B cell (primary cell): ENCODE measurements at regions not wholly inside any gene's neighbourhood (a gene's known extent, or its start where the extent isn't known, plus 50 kb on each side); places are given as distances from the start of the nearest gene placed in this dataset.

ENCODE experiments used
- EZH2 ChIP-seq: IDR thresholded peaks from 2 replicates; pipeline ENCODE4 v1.6.1; 2012; ENCODE audit warnings: borderline replicate concordance, low read depth, mild to moderate bottlenecking, moderate library complexity, low read length; ENCODE audit not compliant: insufficient read depth, poor library complexity, severe bottlenecking
- TF ChIP-seq, protein P1 (sequence below): fragments of 200-600 bp; IDR thresholded peaks from one replicate; pipeline ENCODE4 v1.8.0; 2022; ENCODE audit warnings: antibody characterized with exemption, mild to moderate bottlenecking

DNA sequence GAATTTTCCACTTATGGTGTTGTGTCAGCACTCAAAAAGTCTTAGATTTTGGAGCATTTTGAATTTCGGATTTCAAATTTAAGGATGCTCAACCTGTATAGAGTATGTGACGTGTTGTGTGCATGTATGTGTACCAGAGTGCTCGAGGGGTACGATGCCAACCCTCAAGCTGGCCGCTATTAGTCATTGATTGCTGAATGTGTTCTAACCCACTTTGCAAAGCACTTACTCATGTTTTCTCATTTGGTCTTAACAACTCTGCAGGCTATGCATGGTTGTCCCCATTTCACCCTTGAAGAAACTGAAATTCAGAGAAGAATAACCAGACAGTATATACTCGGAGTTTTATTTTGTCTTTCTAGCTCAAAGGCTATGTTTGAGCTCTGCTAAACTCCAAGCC is 196.4 kb upstream of the TENM4 start:
- TF ChIP-seq, protein P1, sequence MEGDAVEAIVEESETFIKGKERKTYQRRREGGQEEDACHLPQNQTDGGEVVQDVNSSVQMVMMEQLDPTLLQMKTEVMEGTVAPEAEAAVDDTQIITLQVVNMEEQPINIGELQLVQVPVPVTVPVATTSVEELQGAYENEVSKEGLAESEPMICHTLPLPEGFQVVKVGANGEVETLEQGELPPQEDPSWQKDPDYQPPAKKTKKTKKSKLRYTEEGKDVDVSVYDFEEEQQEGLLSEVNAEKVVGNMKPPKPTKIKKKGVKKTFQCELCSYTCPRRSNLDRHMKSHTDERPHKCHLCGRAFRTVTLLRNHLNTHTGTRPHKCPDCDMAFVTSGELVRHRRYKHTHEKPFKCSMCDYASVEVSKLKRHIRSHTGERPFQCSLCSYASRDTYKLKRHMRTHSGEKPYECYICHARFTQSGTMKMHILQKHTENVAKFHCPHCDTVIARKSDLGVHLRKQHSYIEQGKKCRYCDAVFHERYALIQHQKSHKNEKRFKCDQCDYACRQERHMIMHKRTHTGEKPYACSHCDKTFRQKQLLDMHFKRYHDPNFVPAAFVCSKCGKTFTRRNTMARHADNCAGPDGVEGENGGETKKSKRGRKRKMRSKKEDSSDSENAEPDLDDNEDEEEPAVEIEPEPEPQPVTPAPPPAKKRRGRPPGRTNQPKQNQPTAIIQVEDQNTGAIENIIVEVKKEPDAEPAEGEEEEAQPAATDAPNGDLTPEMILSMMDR, result no peak
- no peak for TF ChIP-seq EZH2
